Loucy (cell line): ENCODE measurements at regions not wholly inside any gene's neighbourhood (a gene's known extent, or its start where the extent isn't known, plus 50 kb on each side); places are given as distances from the start of the nearest gene placed in this dataset.

Experiments used
- EZH2phosphoT487 ChIP-seq: fragments of 200-600 bp; IDR thresholded peaks from 2 replicates; pipeline ENCODE4 v1.6.1; 2018; ENCODE audit warnings: antibody characterized with exemption, mild to moderate bottlenecking, moderate library complexity, borderline replicate concordance
- TF ChIP-seq, protein P1 (sequence below): fragments of 200-600 bp; sonication (generic); conservative IDR thresholded peaks from 2 replicates; pipeline ENCODE4 v1.5.1; 2014; ENCODE audit warnings: mild to moderate bottlenecking, antibody characterized with exemption, low read length

DNA sequence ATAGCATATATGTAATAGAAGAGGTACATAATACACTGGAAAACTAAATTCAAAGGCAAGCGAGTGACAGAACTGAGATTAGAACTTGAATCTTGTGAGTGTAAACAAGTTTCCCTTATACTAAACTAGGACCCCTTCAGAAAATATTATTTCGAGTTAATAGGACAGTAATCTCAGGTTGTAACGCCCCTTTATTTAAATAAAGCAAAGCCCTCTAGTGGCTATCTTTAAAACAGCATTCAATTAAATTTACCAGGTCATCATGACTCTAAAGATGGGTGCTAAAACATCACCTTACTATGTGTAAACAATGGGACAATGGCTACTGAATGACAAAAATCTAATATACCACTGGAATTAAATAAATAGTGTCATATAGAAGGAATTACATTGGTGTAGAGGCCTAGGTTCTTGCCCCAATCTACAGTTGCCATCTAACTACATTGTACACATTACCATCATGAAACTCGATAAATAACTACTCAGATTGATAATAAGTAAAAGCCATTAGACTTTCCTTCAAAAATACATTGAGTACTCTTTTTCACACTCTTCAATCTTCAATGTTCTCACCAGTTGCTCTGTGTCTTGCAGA, 255.4 kb upstream of the IRAK1BP1 start:
- TF ChIP-seq, protein P1, sequence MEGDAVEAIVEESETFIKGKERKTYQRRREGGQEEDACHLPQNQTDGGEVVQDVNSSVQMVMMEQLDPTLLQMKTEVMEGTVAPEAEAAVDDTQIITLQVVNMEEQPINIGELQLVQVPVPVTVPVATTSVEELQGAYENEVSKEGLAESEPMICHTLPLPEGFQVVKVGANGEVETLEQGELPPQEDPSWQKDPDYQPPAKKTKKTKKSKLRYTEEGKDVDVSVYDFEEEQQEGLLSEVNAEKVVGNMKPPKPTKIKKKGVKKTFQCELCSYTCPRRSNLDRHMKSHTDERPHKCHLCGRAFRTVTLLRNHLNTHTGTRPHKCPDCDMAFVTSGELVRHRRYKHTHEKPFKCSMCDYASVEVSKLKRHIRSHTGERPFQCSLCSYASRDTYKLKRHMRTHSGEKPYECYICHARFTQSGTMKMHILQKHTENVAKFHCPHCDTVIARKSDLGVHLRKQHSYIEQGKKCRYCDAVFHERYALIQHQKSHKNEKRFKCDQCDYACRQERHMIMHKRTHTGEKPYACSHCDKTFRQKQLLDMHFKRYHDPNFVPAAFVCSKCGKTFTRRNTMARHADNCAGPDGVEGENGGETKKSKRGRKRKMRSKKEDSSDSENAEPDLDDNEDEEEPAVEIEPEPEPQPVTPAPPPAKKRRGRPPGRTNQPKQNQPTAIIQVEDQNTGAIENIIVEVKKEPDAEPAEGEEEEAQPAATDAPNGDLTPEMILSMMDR = peak; percentile 71
- TF ChIP-seq EZH2phosphoT487 = no peak
